Activated gamma-delta T cell treated with Interleukin-2 at 50 U/mL for 16 hours (primary cell): ENCODE measurements at regions not wholly inside any gene's neighbourhood (a gene's known extent, or its start where the extent isn't known, plus 50 kb on each side); places are given as distances from the start of the nearest gene placed in this dataset.
"Not testable (repeated sequence)": the region's sequence is repeated elsewhere in the genome, so short reads cannot be mapped to it uniquely, and the experiment has no call there.

Source experiments
- DNase-seq: peaks from one replicate; pipeline ENCODE4 v3.0.0-alpha.2; 2020

GRCh38 chr9:81103597-81104471 lies 585.5 kb downstream of the TLE1 start:
- no peak for DNase-seq

GRCh38 chr9:81097131-81097847 lies 592.1 kb downstream of the TLE1 start:
- DNase-seq = no peak

- DNase-seq = no peak
Measured at GRCh38 chr9:81096625-81097024, 592.7 kb downstream of the TLE1 start.

- DNase-seq = no peak
Measured at GRCh38 chr9:81092057-81092456, 597.3 kb downstream of the TLE1 start.

DNA sequence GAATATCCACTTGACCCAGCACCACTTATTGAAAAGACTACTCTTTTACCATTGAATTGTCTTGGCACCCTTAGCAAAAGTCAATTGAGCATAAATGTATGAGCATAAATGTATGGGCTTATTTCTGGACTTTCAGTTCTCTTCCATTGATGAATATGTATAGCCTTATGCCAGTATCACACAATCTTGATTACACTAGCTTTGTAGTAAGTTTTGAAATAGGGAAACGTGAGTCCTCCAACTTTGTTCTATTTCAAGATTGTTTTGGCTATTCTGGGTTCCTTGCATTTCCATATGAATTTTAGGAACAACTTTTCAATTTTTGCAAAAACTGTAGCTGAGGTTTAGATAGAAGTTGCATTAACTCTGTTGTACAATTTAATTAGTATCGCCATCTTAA lies 601.0 kb downstream of the TLE1 start:
- no peak for DNase-seq

DNA sequence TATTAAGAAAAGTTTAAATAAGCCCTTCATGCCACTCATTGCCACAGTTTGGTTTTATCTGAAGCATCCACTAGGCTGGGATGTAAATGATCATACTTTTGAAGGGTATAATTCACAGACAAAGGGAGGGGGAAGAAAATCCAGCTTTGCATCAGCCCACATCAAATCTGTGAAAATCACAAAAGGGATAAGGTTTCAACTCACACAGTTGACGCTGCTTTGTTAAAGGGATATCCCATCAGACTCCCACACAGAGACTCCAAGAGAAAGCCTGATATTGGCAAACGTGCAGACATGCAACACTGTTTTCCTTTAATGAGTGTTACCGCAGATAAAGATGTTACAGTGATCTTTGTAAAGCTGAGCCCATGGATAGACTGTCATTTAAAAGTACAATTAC lies 602.9 kb downstream of the TLE1 start:
- no peak for DNase-seq

- DNase-seq = no peak
Measured at GRCh38 chr9:81083854-81084512, 605.4 kb downstream of the TLE1 start.

DNA sequence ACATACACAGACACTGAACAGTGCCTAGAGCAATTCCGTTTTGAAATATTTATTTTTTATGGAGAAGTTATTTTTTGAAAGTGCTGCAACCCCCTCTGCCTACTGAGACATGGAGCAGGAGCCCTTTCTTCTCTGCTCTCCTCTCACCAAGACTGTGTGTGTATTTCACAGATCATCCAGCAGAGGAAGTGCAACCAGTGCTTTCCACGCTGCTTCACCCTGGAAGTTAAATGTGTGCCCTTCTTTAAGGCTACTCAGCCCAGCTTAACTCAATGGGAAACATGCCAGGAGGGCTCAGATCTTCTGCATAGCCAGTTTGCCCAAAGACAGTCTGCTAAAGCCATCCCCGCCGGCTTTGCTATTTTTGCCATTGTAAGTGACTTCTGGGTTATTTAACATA lies 606.3 kb downstream of the TLE1 start:
- no peak for DNase-seq

DNA sequence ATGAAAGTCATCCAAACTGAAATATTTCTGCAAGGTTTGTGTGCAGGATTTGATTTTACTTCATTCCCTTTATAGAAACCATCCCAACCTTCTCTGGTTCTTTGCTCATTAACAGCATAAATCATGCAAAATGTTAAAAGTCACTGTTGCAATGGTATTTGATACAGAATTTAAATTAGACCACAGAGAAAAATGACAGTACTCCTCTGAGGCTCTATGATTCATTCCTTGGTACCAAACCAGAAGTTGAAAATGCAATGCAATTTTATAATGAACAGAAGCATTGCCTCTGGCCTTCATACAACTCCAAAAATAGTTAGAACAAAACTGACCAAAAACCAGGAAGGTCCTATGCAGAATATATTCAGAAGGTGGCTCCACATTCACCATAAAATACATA lies 607.1 kb downstream of the TLE1 start:
- DNase-seq = no peak

DNA sequence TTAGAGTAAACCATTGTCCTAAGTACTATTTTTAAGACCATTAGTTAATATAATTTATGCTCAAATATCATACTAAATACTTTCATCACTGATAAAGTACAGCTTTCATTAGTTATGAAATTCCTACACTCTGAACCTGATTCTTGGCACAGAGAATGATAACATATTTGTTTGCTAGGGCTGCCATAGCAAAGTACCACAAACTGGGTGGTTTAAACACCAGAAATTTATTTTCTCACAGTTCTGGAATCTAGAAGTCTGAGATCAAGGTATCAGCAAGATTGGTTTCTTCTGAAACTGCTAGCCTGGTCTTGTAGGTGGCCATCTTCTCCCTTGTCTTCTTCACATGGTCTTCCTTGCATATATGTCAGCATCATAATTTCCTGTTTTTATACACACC lies 608.4 kb downstream of the TLE1 start:
- DNase-seq = no peak

- DNase-seq = no peak
Measured at GRCh38 chr9:81080185-81080584, 609.2 kb downstream of the TLE1 start.

- DNase-seq = no peak
Measured at GRCh38 chr9:81079055-81079454, 610.3 kb downstream of the TLE1 start.

- DNase-seq = no peak
Measured at GRCh38 chr9:81078555-81078954, 610.8 kb downstream of the TLE1 start.

DNA sequence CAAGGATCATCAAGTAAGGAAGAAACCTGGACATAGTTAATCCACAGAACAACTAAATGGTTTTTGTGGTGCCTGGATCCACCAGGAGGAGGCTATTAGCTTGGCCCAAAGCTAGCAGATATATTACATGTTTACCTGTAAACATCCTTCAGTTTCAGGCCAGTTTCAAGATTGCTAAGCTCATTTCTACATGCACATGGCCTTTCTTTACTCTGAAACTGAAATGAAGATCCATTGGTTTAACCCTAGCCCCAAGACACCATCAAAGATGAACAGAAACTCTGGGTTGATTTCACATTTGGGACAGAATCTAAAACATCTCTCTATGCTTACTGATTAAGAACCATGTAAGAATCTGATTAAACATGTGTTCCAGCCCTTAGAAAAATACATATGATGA lies 611.8 kb downstream of the TLE1 start:
- no peak for DNase-seq

DNA sequence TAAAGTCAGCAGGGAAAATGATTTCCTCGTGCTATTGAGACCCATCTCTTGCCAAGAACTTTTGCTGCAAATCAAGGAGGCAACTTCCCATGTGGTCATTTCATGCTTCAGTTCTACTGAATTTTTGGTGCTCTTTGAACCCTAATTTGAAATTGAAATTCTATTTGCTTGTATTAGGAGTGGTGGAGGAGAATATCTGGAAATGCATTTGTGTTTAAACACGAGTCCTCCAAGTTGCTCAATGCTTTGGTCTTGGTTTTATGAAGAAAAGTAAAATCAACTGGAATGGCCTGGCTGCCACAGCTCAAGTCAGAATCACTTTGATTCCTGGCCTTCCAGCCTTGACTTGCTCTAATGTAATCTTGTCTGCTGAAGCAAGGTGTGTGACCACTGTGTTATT lies 613.2 kb downstream of the TLE1 start:
- no peak for DNase-seq

DNA sequence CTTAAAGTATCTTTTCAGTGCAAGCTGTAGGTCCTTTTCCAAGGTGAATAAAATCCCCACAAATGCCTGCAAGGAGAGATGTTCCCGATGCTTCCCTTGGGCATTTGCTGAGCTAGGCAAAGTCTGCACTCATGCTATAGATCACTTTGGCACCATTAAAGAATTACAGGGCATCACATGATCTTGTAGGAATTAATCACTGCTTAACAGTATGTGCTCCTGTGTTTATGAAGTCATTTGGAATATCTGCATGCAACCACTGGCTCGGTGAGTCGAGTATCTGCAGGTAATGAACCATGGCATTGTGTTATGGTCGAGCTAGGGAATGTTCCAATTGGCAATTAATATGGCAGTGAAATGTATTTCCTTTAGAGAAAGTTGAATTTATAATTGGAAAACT lies 615.1 kb downstream of the TLE1 start:
- no peak for DNase-seq

DNA sequence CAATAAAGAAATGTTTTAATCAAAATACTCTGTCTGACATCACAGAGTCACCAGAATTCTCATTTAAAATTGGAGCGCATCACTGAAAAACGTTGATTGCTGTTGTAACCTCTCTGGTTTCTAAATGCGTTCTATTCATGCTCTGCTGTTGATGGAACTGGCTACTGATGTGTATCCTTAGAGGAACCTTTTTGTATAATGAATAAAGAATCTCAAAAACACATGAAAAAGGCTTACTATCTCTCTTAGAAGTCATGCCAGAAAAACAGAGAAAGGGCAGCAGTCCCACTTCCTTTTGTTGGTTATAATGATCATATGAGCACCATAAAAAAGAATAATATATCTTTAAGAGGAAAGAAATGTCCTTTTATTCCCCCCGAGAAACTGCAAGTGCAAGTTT lies 615.5 kb downstream of the TLE1 start:
- DNase-seq = no peak

GRCh38 chr9:81072758-81073157 lies 616.6 kb downstream of the TLE1 start:
- DNase-seq = no peak

GRCh38 chr9:81071108-81071507 lies 618.2 kb downstream of the TLE1 start:
- DNase-seq = no peak

GRCh38 chr9:81070689-81071088 lies 618.7 kb downstream of the TLE1 start:
- no peak for DNase-seq

- DNase-seq = no peak
Measured at GRCh38 chr9:81069923-81070322, 619.4 kb downstream of the TLE1 start.

DNA sequence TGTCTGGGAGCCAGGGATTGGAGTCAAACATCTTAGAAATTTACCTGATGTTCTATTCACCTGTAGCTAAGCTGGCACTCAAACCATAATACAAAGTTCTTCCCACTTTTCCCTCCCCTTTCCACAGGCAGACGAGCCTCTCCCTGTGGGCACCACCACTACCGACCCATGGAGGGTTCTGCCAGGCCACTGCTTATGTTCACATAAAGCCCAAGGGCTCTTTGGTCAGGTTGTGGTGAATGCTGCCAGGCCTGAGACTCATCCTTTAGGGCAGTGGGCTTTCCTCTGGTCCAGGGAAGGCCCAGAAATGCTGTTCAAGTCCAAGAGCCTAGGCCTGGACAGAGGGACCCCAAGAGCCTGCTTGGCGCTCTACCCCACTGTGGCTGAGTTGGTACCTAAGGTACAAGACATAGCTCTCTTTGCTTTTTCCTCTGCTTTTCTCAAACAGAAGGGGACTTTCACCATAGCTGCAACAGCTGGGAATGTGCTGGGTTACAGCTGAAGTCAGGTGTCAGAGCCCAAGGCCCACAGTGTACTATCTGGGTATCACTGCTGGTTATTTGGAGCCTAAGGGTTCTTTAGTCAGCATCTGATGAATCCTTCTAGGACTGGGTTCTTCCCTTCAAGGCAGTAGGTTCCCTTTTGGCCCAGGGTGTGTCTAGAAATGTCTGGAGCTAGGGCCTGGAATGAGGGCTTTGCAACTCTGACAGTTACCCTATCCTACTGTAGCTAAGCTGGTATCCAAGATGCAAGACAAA lies 620.1 kb downstream of the TLE1 start:
- no peak for DNase-seq

GRCh38 chr9:81062995-81063394 lies 626.4 kb downstream of the TLE1 start:
- not testable (repeated sequence) for DNase-seq
